Anterior cingulate cortex (tissue), 58 donors: ENCODE measurements at regions not wholly inside any gene's neighbourhood (a gene's known extent, or its start where the extent isn't known, plus 50 kb on each side); places are given as distances from the start of the nearest gene placed in this dataset.

ENCODE experiments used
- DNase-seq, 58 donors: peaks; one replicate each; lab custom pipeline; 2025; lab: John Stamatoyannopoulos, UW

DNA sequence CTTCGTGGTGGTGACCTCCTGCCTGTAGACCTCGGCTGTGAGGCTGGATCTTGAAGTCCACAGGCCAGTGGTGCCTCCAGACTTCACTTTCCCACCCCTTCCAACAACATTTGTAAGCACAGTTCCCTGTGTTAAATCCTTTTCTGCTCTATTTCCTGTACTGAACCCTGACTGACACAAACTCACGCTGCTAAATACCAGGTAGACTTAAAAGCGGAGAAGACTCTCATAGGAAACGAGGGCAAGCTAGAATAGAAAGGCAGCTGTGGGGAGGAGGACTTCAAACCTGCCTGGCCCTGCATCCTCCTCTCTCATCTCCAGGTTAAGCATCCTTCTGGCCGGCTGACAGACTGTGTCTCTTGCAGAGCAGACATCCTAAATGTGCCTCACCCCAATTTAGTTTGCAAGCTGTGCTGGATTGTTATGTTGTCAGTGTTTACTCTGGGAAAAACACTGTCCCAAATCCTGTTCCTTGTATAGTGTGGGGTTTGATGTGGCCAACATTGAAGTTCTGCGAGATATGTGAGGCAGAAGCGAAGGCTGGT is 58.5 kb upstream of the LARS2 start:
- DNase-seq, result no peak

DNA sequence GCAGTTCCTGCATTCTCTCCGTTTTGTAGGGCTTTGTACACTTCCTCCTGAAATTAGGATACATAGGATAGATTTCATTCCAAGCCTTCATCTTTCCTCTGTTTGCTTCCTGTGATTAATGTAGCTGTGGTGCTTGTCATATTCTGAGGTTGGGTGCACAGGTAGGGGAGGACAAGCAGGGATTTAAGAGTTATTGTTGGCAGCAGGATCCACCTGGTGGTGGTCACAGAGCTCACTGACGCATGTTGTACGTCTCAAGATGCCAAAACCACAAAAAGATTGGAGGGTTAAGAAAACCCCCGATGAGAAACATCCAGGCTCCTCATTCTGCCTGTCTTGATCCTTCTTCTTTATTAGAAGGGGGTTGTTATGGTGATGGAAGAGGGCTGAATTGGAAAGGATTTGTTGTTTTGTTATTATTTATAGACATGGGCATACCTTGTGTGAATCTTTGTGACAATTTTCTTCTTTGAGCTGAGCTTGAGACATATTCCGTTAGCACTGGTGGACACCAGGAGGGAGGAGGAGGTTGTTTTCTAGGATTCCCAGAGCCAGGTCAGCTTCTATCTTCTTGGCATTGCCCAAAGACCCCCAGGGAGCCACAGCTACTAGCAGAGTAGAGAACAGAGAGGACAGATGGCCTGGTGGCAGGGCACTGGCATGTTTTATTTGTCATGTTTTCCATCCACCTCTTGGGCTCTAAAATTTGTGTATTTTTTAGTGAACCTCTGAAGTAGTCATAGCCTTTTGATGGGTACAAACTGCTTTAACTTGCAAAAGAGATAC is 57.7 kb upstream of the LARS2 start:
- no peak for DNase-seq

DNA sequence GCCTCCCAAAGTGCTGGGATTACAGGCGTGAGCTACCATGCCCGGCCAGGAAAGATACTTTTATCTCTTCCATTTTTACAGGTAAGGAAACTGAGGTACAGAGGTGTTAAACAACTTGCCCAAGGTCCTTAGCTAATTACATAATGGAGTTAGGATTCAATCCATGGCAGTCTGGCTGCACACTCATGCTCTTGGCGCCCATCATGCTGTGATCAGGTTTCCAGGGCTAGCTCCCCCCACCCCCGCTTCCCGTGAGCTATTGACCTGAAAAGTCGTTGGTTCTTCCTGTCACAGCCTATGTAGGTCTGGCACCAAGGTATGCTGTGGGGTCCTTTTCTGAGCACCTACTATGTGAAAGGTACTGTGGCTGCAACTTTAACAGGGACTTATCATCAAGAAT is 55.9 kb upstream of the LARS2 start:
- no peak for DNase-seq

DNA sequence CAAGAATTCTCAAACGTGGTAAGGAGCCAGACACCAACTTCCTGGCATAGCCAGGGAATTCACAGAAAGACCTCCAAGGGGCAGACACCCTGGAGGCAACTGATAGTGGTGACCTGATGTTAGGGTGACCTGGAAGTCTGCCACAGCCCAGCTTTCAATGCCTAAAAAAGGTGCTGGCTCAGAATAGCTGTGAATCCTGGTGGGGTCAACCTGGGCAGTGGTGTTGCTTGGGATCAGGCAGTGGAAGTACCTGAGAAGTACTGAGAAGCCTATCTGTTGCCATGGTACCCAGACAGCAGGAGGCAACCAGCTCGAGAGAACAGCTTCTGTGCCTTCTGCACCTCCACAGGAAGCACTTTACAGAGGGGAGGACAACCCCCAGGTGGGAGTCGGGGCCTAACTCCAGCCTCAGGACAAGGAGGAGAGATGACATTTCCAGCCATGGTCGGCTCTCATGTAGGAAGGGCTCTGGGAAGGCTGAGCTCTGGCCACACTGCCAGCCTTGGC is 55.4 kb upstream of the LARS2 start:
- DNase-seq, result no peak

DNA sequence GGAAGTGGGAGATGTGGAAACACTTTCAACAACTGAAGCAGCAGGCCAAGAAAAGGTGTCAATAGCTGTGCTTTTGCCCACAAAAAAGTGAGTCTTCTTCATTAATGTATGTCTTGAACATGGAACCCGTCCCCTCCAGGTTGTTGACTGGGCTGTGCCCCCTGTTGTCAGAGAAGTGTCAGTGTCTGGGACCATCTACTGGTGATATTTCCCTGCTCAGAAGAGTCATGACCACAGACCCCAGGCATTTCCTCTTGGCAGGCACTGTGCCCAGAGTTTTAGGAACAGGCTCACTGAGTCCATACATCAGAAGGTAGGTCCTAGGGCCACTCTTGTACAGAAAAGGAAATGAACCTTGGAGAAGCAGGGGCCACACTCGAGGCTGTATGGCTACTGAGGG is 54.8 kb upstream of the LARS2 start:
- DNase-seq, result no peak

DNA sequence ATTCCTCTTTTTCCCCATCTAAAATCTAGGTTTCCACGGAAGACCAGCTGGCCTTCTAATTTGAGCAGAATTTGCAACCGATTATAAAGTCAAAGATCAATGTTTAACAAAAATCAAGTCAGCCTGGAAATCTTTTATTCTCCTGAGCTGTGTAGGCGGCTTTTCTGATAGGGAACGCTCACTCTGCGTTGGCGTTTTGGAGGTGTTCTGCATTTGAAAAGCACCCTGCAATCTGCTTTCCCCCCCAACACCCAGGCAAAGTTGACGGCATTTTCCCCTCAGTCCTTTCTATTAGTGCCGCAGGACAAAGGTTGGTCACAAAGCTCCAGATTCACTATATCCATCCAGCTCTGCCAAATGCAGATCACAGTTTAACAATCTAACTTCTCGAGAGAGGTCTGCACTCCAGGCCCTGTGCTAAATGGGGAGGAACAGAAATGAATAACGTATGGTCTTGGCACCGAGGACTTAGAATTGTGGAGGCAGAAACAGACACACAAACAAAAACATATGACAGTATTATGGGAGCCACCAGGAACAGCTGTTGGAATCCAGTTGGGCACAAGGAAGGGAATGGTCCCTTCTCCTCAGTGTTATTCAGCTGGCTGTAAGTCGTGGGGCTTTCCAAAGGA is 50.4 kb upstream of the LARS2 start:
- peak in 1 of 58 donors; percentile 3 for DNase-seq
